ENCODE measurements at regions not wholly inside any gene's neighbourhood (a gene's known extent, or its start where the extent isn't known, plus 50 kb on each side); places are given as distances from the start of the nearest gene placed in this dataset.
"Not testable (repeated sequence)": the region's sequence is repeated elsewhere in the genome, so short reads cannot be mapped to it uniquely, and the experiment has no call there.

DNA sequence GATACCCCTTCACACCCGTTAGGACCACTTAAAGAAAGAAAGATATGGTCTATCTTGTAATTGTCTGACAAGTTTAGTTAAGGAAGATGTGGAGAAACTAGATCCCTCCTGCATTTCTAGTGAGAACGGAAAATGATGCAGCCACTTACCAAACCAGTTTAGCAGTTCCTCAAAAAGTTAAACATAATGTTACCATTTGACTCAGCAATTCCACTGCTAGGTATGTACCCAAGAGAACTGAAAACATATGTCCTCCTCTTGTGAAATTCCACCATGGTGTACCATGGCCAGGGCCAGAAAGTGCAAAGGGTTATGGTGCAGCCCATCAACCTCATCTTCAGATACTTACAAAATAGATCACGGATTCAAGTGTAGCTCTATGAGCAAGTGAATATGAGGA lies 79.0 kb upstream of the ID2 start:
- Histone ChIP-seq H2BK20ac (ENCODE audit: low read depth, low read length, poor library complexity, severe bottlenecking) (no peak overlapping the region), H3K4me2 (ENCODE audit: insufficient read depth, insufficient read length, low read length) (no peak overlapping the region), H3K27ac (ENCODE audit: insufficient read length, low read depth, low read length) (no peak overlapping the region), H2BK12ac (ENCODE audit: insufficient read length, low read depth, low read length) (no peak overlapping the region), H4K20me1 (ENCODE audit: control insufficient read depth, insufficient read depth, insufficient read length) (no peaks in the 10 kb centered on the region), H2AFZ (ENCODE audit: low read length) (no peak overlapping the region), H3K9me3 (ENCODE audit: control insufficient read depth, low read depth, low read length) (no peaks in the 10 kb centered on the region), H2BK5ac (ENCODE audit: insufficient read length, low read length) (no peak overlapping the region), H2AK5ac (ENCODE audit: insufficient read length, low read length) (no peak overlapping the region), H3K79me1 (ENCODE audit: insufficient read depth, low read depth, low read length, poor library complexity, severe bottlenecking) (no peaks in the 10 kb centered on the region), H4K8ac (replicated peaks; ENCODE audit: insufficient read length, low read depth, low read length) (no peak overlapping the region), H4K5ac (ENCODE audit: insufficient read length, low read depth, low read length) (no peak overlapping the region), H3K79me2 (ENCODE audit: insufficient read depth, low read length) (no peaks in the 10 kb centered on the region), H3K9ac (ENCODE audit: extremely low read depth, insufficient read length, low read length) (no peak overlapping the region), H4K91ac (ENCODE audit: insufficient read length, low read depth, low read length) (no peak overlapping the region), H2BK15ac (ENCODE audit: low read depth, low read length) (no peak overlapping the region), H3K4me1 (ENCODE audit: insufficient read depth, low read length) (no peaks in the 10 kb centered on the region), H3K27me3 (ENCODE audit: insufficient read depth, low read length) (no peaks in the 10 kb centered on the region; the same call in 1 of the 2 replicates), H3T11ph (ENCODE audit: low read length) (no peak overlapping the region), H2BK120ac (ENCODE audit: low read depth, low read length, poor library complexity, severe bottlenecking) (no peak overlapping the region), H3K4ac (ENCODE audit: low read depth, low read length) (no peak overlapping the region), H3K23ac (ENCODE audit: insufficient read length, low read depth, low read length) (no peak overlapping the region), H3K56ac (ENCODE audit: insufficient read length, low read depth, low read length) (no peak overlapping the region), H3K14ac (ENCODE audit: insufficient read depth, low read length) (no peak overlapping the region), H3K23me2 (ENCODE audit: insufficient read length, low read depth, low read length, poor library complexity, severe bottlenecking) (no peaks in the 10 kb centered on the region), H3K18ac (ENCODE audit: insufficient read length, low read depth, low read length) (no peak overlapping the region)
- H3K27me3 Mint-ChIP-seq (ENCODE audit: low read depth), result peaks cover 10% of the 10 kb centered on the region
- H3K9me3 Mint-ChIP-seq, result no peaks in the 10 kb centered on the region
- no peak for DNase-seq
- TF ChIP-seq, protein P1, sequence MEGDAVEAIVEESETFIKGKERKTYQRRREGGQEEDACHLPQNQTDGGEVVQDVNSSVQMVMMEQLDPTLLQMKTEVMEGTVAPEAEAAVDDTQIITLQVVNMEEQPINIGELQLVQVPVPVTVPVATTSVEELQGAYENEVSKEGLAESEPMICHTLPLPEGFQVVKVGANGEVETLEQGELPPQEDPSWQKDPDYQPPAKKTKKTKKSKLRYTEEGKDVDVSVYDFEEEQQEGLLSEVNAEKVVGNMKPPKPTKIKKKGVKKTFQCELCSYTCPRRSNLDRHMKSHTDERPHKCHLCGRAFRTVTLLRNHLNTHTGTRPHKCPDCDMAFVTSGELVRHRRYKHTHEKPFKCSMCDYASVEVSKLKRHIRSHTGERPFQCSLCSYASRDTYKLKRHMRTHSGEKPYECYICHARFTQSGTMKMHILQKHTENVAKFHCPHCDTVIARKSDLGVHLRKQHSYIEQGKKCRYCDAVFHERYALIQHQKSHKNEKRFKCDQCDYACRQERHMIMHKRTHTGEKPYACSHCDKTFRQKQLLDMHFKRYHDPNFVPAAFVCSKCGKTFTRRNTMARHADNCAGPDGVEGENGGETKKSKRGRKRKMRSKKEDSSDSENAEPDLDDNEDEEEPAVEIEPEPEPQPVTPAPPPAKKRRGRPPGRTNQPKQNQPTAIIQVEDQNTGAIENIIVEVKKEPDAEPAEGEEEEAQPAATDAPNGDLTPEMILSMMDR (conservative IDR thresholded peaks at IDR 0.05), result no peak
- no peaks in the 10 kb centered on the region for H3K4me1 Mint-ChIP-seq
- no peaks in the 10 kb centered on the region for H3K36me3 Mint-ChIP-seq (ENCODE audit: insufficient read depth in 1 of 3, low read depth in 3 of 3)
- no CpG with 5 or more reads among the region's 3 CpGs for WGBS (ENCODE audit: extremely low coverage, insufficient read length, low lambda C conversion rate)
- no peak overlapping the region for H3K4me3 Mint-ChIP-seq
- H3K27ac Mint-ChIP-seq, result no peak overlapping the region

DNA sequence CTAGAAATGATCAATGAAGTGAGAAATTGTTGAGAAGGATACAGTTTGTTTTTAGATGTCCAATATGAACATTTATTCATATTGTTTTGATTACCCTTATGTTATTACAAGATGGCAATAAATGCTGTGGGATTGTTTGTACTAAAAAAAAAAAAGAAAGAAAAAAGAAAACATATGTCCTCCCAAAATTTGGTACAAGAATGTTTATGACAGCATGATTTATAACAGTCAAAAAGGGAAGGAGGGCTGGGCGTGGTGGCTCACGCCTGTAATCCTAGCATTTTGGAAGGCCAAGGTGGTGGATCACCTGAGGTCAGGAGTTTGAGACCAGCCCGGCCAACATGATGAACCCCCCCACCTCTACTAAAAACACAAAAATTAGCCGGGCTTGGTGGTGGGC lies 78.5 kb upstream of the ID2 start:
- H3K23me2 ChIP-seq (ENCODE audit: insufficient read length, low read depth, low read length, poor library complexity, severe bottlenecking); H3K4me2 ChIP-seq (ENCODE audit: insufficient read depth, insufficient read length, low read length); H4K20me1 ChIP-seq (ENCODE audit: control insufficient read depth, insufficient read depth, insufficient read length); H2BK12ac ChIP-seq (ENCODE audit: insufficient read length, low read depth, low read length); DNase-seq; H3K4me3 Mint-ChIP-seq; H2BK120ac ChIP-seq (ENCODE audit: low read depth, low read length, poor library complexity, severe bottlenecking); H3K9me3 ChIP-seq (ENCODE audit: control insufficient read depth, low read depth, low read length); H3K27ac ChIP-seq (ENCODE audit: insufficient read length, low read depth, low read length); H3K27ac Mint-ChIP-seq; H3K4me1 ChIP-seq (ENCODE audit: insufficient read depth, low read length); H3K4me1 Mint-ChIP-seq; H2AFZ ChIP-seq (ENCODE audit: low read length); H2BK5ac ChIP-seq (ENCODE audit: insufficient read length, low read length); H3K23ac ChIP-seq (ENCODE audit: insufficient read length, low read depth, low read length); H3K79me2 ChIP-seq (ENCODE audit: insufficient read depth, low read length); H4K8ac ChIP-seq (replicated peaks; ENCODE audit: insufficient read length, low read depth, low read length); H3T11ph ChIP-seq (ENCODE audit: low read length); H3K9me3 Mint-ChIP-seq; H3K4ac ChIP-seq (ENCODE audit: low read depth, low read length); H3K56ac ChIP-seq (ENCODE audit: insufficient read length, low read depth, low read length); H2BK15ac ChIP-seq (ENCODE audit: low read depth, low read length); H2BK20ac ChIP-seq (ENCODE audit: low read depth, low read length, poor library complexity, severe bottlenecking); H3K36me3 Mint-ChIP-seq (ENCODE audit: insufficient read depth in 1 of 3, low read depth in 3 of 3); H4K91ac ChIP-seq (ENCODE audit: insufficient read length, low read depth, low read length); H3K18ac ChIP-seq (ENCODE audit: insufficient read length, low read depth, low read length); H3K14ac ChIP-seq (ENCODE audit: insufficient read depth, low read length); H3K9ac ChIP-seq (ENCODE audit: extremely low read depth, insufficient read length, low read length); H2AK5ac ChIP-seq (ENCODE audit: insufficient read length, low read length); H4K5ac ChIP-seq (ENCODE audit: insufficient read length, low read depth, low read length); H3K27me3 ChIP-seq (ENCODE audit: insufficient read depth, low read length); H3K79me1 ChIP-seq (ENCODE audit: insufficient read depth, low read depth, low read length, poor library complexity, severe bottlenecking): not testable (repeated sequence)
- no CpG with 5 or more reads among the region's 4 CpGs for WGBS (ENCODE audit: extremely low coverage, insufficient read length, low lambda C conversion rate)
- H3K27me3 Mint-ChIP-seq (ENCODE audit: low read depth), result peaks cover 10% of the 10 kb centered on the region

Measured in H9 (cell line).